Body of pancreas (tissue), 4 donors: ENCODE measurements at regions not wholly inside any gene's neighbourhood (a gene's known extent, or its start where the extent isn't known, plus 50 kb on each side); places are given as distances from the start of the nearest gene placed in this dataset.
"Not testable (repeated sequence)": the region's sequence is repeated elsewhere in the genome, so short reads cannot be mapped to it uniquely, and the experiment has no call there.

ENCODE experiments used
- ATAC-seq: fragments of 150-250 bp; one replicate; pipeline ENCODE4 v1.9.1; 2016
- DNase-seq, 4 donors: peaks; one replicate each; pipeline ENCODE4 v3.0.0-alpha.2; 2019
- H3K27ac ChIP-seq, 4 donors: fragments of 200-600 bp; sonication (generic); 1 replicate in 3 of 4; 2 replicates in 1 of 4; pipeline versions ENCODE4 v1.5.1 to v1.6.1; 2016 to 2019; ENCODE audit warnings: mild to moderate bottlenecking in 1 of 4, mixed read lengths in 1 of 4, moderate library complexity in 1 of 4
- H3K27me3 ChIP-seq, 2 donors: fragments of 200-600 bp; sonication (generic); one replicate each; pipeline ENCODE4 v1.6.0; 2016; ENCODE audit warnings: mild to moderate bottlenecking in 1 of 2
- H3K36me3 ChIP-seq, 2 donors: fragments of 200-600 bp; sonication (generic); replicated peaks in 1 of 2; 2 replicates each; pipeline ENCODE4 v1.5.1; 2016; ENCODE audit warnings: low read depth in 2 of 2; ENCODE audit not compliant: insufficient read depth in 1 of 2
- H3K4me1 ChIP-seq: fragments of 200-600 bp; sonication (generic); one replicate; pipeline ENCODE4 v1.6.0; 2016
- H3K4me3 ChIP-seq, 2 donors: fragments of 200-600 bp; sonication (generic); 1 replicate in 1 of 2; 2 replicates in 1 of 2; pipeline ENCODE4 v1.5.1; 2016 to 2019
- H3K9me3 ChIP-seq, 3 donors: fragments of 200-600 bp; sonication (generic); 1 replicate in 2 of 3; 2 replicates in 1 of 3; pipeline ENCODE4 v1.5.1; 2016
- POLR2A ChIP-seq, 3 donors: fragments of 450-650 bp; IDR thresholded peaks; one replicate each; pipeline ENCODE4 v1.6.1; 2016; ENCODE audit warnings: antibody characterized with exemption in 3 of 3, mild to moderate bottlenecking in 2 of 3
- WGBS, 2 donors: methylation state at CpG; one replicate each; pipeline ENCODE4 v1.1.5; 2017; 5-methylcytosine and 5-hydroxymethylcytosine counted together
- intact Hi-C: fragments of 100-400 bp; cut with DNase I; formaldehyde crosslinking; loops from one replicate; pipeline ENCODE4 v1.15.1; 2023
- TF ChIP-seq, protein P1 (sequence below), 7 experiments: fragments of 450-650 bp in 4 of 7; fragments of 200-600 bp in 3 of 7; sonication (generic) in 3 of 7; IDR thresholded peaks; one replicate each; pipeline ENCODE4 v1.5.1; 2016 to 2019; ENCODE audit warnings: antibody characterized with exemption in 7 of 7

DNA sequence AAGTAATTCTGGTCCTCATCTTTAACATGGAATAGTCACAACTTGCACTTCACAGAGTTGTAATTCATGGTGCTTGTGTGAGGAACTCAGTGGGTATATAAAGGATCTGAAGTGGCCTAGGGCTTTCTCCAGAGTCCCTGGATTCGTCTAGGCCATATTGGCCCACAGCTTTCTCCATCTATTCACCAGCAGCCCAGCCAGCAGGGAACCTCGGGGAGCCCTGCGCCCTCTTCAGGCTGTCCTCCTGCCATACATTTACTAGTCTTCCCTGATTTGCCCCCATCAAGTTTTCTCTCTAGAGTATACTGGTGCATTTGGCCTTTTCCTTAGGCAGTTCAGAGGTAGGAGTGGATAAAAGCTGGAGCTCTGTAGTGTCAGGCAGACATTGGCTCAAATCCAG, 278.3 kb downstream of the MYCN start:
- intact Hi-C loops: no loop called here
- TF ChIP-seq, protein P1, sequence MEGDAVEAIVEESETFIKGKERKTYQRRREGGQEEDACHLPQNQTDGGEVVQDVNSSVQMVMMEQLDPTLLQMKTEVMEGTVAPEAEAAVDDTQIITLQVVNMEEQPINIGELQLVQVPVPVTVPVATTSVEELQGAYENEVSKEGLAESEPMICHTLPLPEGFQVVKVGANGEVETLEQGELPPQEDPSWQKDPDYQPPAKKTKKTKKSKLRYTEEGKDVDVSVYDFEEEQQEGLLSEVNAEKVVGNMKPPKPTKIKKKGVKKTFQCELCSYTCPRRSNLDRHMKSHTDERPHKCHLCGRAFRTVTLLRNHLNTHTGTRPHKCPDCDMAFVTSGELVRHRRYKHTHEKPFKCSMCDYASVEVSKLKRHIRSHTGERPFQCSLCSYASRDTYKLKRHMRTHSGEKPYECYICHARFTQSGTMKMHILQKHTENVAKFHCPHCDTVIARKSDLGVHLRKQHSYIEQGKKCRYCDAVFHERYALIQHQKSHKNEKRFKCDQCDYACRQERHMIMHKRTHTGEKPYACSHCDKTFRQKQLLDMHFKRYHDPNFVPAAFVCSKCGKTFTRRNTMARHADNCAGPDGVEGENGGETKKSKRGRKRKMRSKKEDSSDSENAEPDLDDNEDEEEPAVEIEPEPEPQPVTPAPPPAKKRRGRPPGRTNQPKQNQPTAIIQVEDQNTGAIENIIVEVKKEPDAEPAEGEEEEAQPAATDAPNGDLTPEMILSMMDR (IDR thresholded peaks at IDR 0.05): peak in 2 of 7 experiments; percentile 9 to 11
- no peak for TF ChIP-seq POLR2A (IDR thresholded peaks at IDR 0.05)
- ATAC-seq (no peak), DNase-seq (peak in 2 of 4 donors; percentile 11 to 32)
- Histone ChIP-seq H3K27ac (no peak overlapping the region), H3K4me1 (no peaks in the 10 kb centered on the region), H3K36me3 (no peaks in the 10 kb centered on the region), H3K4me3 (no peak overlapping the region), H3K9me3 (no peaks in the 10 kb centered on the region), H3K27me3 (no peaks in the 10 kb centered on the region)
- 31 to 43% methylated on average over 3 of the region's 3 CpGs for WGBS, 2 donors

DNA sequence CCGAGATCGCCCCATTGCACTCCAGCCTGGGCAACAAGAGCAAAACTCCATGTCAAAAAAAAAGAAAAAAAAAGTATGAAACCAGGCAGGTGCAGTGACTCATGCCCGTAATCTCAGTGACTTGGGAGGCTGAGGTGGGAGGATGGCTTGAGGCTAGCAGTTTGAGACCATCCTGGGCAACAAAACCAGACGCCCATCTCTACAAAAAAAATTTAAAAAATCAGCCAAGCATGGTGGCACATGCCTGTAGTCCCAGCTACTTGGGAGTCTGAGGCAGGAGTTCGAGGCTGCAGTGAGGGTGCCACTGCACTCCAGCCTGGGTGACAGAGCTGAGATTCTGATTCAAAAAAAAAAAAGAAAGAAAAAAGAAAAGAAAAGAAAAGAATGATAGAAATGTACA, 277.8 kb downstream of the MYCN start:
- Histone ChIP-seq H3K4me1 (no peaks in the 10 kb centered on the region), H3K27me3 (no peaks in the 10 kb centered on the region), H3K9me3 (no peaks in the 10 kb centered on the region), H3K27ac (no peak overlapping the region), H3K36me3 (no peaks in the 10 kb centered on the region), H3K4me3 (no peak overlapping the region)
- ATAC-seq (no peak), DNase-seq (no peak)
- intact Hi-C loops: no loop called here
- TF ChIP-seq, protein P1 (IDR thresholded peaks at IDR 0.05): no peak
- TF ChIP-seq POLR2A (IDR thresholded peaks at IDR 0.05): no peak
- WGBS, 2 donors: 68 to 74% methylated on average over 5 of the region's 5 CpGs

- DNase-seq, H3K9me3 ChIP-seq, H3K4me3 ChIP-seq, ATAC-seq, H3K36me3 ChIP-seq, H3K4me1 ChIP-seq, H3K27me3 ChIP-seq, intact Hi-C loops, H3K27ac ChIP-seq: not testable (repeated sequence)
- WGBS, 2 donors: 81 to 86% methylated on average over 8 of the region's 8 CpGs
Observed at GRCh38 chr2:16217741-16218140, 277.4 kb downstream of the MYCN start.

- TF ChIP-seq, protein P1 (IDR thresholded peaks at IDR 0.05): no peak
- TF ChIP-seq POLR2A (IDR thresholded peaks at IDR 0.05): no peak
- Histone ChIP-seq H3K27me3 (no peaks in the 10 kb centered on the region), H3K9me3 (no peaks in the 10 kb centered on the region), H3K27ac (no peak overlapping the region), H3K4me3 (no peak overlapping the region), H3K4me1 (no peaks in the 10 kb centered on the region), H3K36me3 (no peaks in the 10 kb centered on the region)
- ATAC-seq (no peak), DNase-seq (no peak)
- intact Hi-C loops: no loop called here
- WGBS, 2 donors: 67 to 68% methylated on average over 3 to 4 of the region's 4 CpGs
Observed at GRCh38 chr2:16217291-16217690, 276.9 kb downstream of the MYCN start.

GRCh38 chr2:16216558-16216945, 276.2 kb downstream of the MYCN start:
- Histone ChIP-seq H3K4me3 (no peak overlapping the region), H3K4me1 (no peaks in the 10 kb centered on the region), H3K36me3 (no peaks in the 10 kb centered on the region), H3K9me3 (no peaks in the 10 kb centered on the region), H3K27ac (no peak overlapping the region), H3K27me3 (no peaks in the 10 kb centered on the region)
- TF ChIP-seq POLR2A (IDR thresholded peaks at IDR 0.05): no peak
- TF ChIP-seq, protein P1 (IDR thresholded peaks at IDR 0.05): no peak
- intact Hi-C loops: no loop called here
- DNase-seq: no peak
- 68 to 69% methylated on average over 11 of the region's 11 CpGs for WGBS, 2 donors
- ATAC-seq: no peak
